EL (cell line): ENCODE measurements at regions not wholly inside any gene's neighbourhood (a gene's known extent, or its start where the extent isn't known, plus 50 kb on each side); places are given as distances from the start of the nearest gene placed in this dataset.
"Not testable (repeated sequence)": the region's sequence is repeated elsewhere in the genome, so short reads cannot be mapped to it uniquely, and the experiment has no call there.

Source experiments
- DNase-seq: peaks from one replicate; pipeline ENCODE4 v3.0.0-alpha.2; 2016

GRCh38 chr17:13788385-13788784 is 186.7 kb upstream of the HS3ST3A1 start:
- no peak for DNase-seq

DNA sequence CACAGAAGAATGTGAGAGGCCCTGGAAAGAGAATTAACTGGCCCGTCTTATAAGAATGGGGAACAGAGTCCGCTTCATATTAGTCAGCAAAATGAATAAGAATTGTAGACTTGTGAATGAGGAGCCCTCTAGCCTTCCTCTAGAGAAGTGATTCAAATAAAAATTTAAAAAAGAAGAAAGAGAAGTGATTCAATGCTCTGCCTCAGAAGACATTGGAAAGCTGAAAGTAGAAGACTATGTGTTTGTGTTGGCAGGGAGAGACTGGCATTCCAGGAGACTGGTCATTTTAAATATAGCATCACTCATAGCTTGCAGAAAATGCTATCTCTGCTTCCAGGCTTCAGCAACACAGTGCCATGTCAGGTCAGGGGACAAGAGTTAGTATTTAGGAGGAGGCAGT is 190.6 kb upstream of the HS3ST3A1 start:
- peak; percentile 13 for DNase-seq

GRCh38 chr17:13793951-13794350 is 192.2 kb upstream of the HS3ST3A1 start:
- no peak for DNase-seq

- DNase-seq, result no peak
Measured at GRCh38 chr17:13797863-13798262, 196.1 kb upstream of the HS3ST3A1 start.

GRCh38 chr17:13806092-13806491 is 204.4 kb upstream of the HS3ST3A1 start:
- DNase-seq, result no peak

DNA sequence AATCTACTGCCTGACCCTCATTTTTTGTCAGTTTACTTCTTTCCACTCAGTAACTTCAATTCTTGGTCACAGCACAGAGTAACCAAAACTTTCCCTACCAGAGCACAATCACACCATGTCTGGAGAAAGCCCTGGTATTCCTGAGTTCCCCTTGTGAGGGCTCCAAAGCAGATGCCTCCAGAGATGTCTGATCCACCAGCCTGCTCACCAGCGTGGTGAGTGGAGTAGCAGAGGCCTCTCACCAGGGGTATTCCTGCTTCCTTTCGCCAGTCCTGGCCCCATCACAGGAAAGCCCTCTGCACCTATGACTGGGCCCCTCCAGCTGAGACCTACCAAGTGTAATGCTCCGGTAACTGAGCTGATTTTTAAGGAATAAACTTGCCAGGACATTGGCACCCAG is 205.4 kb upstream of the HS3ST3A1 start:
- no peak for DNase-seq

DNA sequence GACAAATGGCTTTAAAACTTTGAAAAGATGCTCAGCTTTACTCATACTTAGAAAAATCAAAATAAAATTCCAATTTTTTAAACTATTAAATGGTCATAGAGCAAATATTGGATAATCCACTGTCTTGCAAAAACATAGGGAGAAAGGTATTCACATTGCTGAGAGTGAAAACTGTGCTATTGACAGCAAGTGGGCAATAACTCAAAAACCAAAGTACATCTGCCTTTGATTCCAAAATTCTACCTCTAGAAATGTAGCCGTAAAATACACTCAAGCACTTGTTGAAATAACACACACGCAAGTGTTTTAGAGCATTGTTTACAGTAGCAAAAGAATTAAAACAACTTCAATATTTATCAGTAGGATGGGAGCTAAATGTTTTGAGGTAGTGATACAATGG is 210.6 kb upstream of the HS3ST3A1 start:
- DNase-seq, result no peak

GRCh38 chr17:13813347-13814240 is 211.9 kb upstream of the HS3ST3A1 start:
- no peak for DNase-seq

- no peak for DNase-seq
Measured at GRCh38 chr17:13822700-13823099, 221.0 kb upstream of the HS3ST3A1 start.

GRCh38 chr17:13825526-13826040 is 223.9 kb upstream of the HS3ST3A1 start:
- peak; percentile 8 for DNase-seq

GRCh38 chr17:13827118-13827517 is 225.4 kb upstream of the HS3ST3A1 start:
- DNase-seq, result no peak

DNA sequence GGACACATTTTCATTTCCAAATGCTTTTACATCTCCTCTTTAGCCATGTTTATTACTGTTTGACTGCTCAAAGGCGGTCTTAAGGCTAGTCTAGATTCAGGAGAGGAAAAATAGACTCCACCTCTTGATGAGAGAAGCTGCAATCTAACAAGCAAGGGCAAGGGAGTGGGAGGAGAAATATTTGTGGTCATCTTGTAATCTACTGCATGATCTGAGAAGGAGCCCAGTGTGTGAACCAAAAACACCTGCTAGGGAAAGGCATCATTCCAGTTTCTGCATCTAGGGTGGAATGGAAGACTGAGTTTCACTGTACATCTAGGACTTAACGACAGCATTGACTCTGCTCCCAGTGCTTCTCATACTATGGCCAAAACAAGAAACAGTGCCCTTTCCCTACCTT is 232.2 kb upstream of the HS3ST3A1 start:
- peak; percentile 10 for DNase-seq

DNA sequence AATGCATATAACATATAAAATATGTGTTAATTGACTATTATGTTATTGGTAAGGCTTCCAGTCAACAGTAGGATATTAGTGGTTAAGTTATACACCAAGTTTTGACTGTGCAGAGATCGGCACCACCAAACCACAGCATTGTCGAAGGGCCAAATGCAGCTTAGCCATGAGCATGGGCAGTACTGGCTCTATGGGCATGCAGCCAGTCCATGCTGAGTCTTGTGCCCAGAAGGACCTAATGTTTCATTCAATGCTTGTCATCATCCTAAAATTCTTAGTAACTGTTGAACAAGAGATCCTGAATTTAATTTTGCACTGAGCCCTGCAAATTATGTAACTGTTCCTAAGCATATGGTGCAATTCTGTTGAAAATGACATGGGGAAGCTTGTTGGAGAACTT is 233.4 kb upstream of the HS3ST3A1 start:
- no peak for DNase-seq

DNA sequence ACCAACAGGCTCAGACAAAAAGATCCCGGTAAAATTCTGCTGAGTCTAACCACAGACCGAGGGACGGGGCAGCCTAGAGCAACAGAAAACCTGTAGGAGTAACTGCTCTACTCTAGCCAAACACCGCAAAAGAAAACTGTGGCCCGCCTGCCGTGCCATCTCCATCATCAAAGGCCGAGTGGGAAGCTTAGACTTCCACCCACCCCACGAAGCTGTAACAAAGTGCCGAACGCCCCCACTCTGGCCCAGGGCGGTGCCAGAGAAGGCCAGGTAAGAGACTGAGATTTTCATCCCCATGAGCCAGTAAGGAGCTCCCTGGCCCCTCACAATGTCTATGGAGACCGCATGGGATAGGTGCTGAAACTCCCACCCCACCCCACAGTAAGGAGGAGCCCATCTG is 231.9 kb upstream of the COX10 start:
- DNase-seq, result no peak

DNA sequence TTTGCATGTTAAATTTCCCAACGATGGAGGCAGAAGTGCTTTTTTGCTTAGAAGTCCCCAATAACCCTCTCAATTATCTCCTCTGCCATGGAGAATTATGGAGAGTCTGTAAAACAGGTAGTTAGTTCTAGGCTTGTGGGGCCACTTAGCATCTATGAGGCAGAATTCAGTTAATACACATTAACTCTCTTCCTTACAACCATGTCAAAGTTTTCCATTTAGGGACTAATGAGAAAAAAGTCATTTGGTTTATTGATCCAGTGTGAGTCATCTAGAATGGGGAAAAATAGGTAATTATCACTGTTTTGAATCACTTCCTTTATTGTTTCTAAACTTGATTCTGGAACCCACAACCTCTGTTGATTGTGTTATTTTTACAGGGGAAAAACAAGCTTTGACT is 229.1 kb upstream of the COX10 start:
- no peak for DNase-seq

DNA sequence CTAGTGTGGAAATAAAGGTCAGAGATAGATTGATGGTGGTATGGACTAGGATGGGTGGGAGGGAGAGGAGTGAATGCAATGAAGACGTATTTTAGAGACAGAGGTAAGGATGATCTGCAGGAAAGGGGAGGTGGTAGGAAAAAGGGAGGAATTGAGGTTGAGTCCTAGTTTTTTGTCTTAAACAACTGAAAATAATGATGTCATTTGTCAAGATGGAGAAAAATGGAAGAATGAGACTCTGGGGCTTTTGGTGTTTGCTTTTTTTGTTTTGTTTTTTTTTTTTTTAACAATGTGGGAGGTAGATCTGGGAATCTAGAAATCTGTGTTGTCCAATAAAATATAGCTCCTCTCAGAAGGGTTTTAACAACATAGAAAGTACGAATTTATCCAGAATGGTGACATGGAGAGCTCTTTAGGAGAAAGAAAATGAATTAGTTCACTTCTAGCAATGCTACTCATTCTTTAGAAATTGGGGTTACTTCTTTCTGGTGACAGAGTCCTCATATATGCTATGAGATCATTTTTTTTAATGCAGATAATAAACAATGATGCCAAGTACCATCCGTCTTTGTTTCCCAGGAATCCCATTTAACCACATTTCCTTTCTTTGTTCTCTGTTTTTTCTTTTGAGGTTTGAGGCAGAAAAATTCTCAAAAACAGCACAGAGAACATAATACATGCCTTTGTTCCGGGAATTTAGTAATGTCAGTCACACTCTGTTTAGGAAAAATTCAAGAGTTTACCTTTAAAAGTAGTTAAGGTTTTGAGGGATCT is 225.3 kb upstream of the COX10 start:
- no peak for DNase-seq

- no peak for DNase-seq
Measured at GRCh38 chr17:13851889-13852288, 217.4 kb upstream of the COX10 start.

DNA sequence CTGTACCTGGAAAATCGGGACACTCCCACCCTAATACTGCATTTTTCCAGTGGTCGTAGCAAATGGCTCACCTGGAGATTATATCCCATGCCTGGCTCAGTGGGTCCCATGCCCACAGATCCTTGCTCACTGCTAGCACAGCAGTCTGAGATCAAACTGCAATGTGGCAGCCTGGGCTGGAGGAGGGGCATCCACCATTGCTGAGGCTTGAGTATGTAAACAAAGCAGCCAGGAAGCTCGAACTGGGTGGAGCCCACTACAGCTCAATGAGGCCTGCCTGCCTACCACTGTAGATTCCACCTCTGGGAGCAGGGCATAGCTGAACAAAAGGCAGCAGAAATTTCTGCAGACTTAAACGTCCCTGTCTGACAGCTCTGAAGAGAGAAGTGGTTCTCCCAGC is 213.6 kb upstream of the COX10 start:
- not testable (repeated sequence) for DNase-seq

- DNase-seq, result no peak
Measured at GRCh38 chr17:13862346-13862745, 207.0 kb upstream of the COX10 start.

DNA sequence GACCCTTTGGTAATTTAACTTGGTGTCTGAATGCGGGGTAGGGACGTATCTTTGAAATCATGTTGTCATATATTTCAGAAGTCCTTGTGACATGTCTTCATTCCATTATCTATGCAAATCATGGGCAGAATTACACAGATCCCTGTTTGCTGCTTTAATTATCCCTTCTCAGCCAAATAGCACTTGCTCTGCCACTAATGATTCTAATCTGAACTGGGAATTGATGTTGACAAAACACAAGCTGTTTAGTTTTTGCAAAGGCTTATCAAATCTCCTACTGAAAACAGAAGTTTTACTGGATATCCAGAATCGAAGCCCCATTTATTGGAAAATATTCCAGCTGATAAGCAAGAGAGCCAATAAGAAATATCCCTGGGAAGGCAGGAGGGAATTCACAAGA is 205.9 kb upstream of the COX10 start:
- DNase-seq, result no peak

DNA sequence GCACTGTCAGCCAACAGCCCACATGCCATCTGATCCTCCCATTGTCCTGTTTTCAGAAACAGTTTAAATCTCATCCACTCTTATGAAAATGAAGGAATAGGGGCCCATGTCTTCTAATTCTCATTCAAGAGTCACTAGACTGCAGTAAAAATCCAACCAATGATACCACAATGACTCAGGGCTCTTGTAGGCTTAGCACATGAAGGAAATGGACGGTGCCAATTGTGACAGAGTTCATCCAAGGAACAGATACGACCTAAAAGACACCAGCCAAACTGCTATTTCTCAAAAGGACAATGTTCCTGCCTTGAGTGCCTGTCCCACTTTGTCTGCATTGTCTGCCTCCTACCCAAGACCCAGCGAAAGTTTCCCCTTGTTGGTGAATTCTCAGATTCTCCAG is 204.8 kb upstream of the COX10 start:
- DNase-seq, result peak; percentile 64

DNA sequence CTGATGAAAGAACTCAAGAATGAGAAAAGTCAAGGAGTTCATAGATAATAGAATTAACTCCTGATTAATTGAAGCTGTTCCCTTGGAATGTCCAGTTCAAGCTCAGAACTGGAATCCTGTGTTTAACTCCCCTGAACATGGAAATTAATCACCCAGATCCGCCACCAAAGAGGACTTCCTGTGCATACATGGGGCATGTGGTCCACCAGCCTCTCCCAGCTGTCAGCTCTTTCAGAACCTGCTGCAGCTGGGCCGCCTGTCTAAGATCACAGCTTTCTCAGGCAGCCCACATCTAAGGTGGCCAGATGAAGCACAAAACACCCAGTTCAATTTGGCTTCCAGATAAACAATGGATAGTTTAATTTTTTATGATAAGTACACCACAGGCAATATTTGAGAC is 203.7 kb upstream of the COX10 start:
- no peak for DNase-seq

- DNase-seq, result no peak
Measured at GRCh38 chr17:13869331-13869940, 199.9 kb upstream of the COX10 start.

DNA sequence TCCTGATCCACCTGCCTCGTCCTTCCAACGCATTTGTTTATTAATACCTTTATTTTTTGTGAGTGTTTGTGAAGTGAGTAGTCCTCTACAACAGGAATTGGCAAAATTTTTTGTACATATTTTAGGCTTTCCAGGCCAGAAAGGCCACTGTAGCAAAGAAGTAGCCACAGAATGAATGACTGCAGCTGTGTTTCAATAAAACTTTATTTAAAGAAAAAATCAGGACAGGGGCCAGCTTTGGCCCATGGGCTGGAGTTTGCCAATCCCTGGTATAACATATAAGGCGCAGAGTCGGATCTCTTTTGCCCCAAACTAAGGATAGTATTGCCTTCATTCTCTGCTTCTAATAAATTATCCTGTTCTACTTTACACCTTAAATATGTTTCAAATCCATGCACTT is 198.0 kb upstream of the COX10 start:
- DNase-seq, result no peak
